Peyer's patch (tissue), 4 donors: ENCODE measurements at regions not wholly inside any gene's neighbourhood (a gene's known extent, or its start where the extent isn't known, plus 50 kb on each side); places are given as distances from the start of the nearest gene placed in this dataset.

Experiments
- POLR2A ChIP-seq, 2 donors: fragments of 450-650 bp; IDR thresholded peaks; one replicate each; pipeline ENCODE4 v1.5.1; 2017; ENCODE audit warnings: antibody characterized with exemption in 2 of 2, mild to moderate bottlenecking in 2 of 2, moderate library complexity in 2 of 2
- TF ChIP-seq, protein P1 (sequence below), 6 experiments: fragments of 450-650 bp in 4 of 6; fragments of 200-600 bp in 2 of 6; sonication (generic) in 1 of 6; IDR thresholded peaks; one replicate each; pipeline ENCODE4 v1.5.1; 2017 to 2019; ENCODE audit warnings: antibody characterized with exemption in 6 of 6, mild to moderate bottlenecking in 3 of 6, moderate library complexity in 1 of 6

DNA sequence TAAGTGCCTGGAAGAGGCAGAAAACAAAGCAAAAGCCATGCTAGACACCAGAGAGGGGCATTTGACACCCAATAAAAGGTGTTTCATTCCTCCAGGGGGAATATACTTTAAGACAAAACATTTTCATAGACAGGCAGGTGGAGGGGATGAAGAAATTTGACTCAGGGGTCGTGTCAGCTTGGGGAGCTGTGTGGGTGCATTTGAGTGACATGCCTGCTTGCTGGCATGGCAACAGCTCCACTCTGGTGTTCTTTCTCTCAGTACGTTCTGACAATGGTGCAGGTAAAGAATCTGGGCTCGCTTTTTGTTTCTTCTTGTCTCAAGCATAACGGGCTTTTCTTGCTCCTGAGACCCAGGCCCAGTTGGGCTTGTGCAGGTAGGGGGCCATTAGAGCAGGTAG is 292.9 kb upstream of the ATP10A start:
- TF ChIP-seq, protein P1, sequence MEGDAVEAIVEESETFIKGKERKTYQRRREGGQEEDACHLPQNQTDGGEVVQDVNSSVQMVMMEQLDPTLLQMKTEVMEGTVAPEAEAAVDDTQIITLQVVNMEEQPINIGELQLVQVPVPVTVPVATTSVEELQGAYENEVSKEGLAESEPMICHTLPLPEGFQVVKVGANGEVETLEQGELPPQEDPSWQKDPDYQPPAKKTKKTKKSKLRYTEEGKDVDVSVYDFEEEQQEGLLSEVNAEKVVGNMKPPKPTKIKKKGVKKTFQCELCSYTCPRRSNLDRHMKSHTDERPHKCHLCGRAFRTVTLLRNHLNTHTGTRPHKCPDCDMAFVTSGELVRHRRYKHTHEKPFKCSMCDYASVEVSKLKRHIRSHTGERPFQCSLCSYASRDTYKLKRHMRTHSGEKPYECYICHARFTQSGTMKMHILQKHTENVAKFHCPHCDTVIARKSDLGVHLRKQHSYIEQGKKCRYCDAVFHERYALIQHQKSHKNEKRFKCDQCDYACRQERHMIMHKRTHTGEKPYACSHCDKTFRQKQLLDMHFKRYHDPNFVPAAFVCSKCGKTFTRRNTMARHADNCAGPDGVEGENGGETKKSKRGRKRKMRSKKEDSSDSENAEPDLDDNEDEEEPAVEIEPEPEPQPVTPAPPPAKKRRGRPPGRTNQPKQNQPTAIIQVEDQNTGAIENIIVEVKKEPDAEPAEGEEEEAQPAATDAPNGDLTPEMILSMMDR (IDR thresholded peaks at IDR 0.05): no peak
- no peak for TF ChIP-seq POLR2A (IDR thresholded peaks at IDR 0.05)
